Transverse colon (tissue), 4 donors: ENCODE measurements at regions not wholly inside any gene's neighbourhood (a gene's known extent, or its start where the extent isn't known, plus 50 kb on each side); places are given as distances from the start of the nearest gene placed in this dataset.

Experiments used
- EP300 ChIP-seq: sonication (generic); formaldehyde crosslinking; IDR thresholded peaks from one replicate; pipeline ENCODE4 v1.6.1; 2017; ENCODE audit warnings: antibody characterized with exemption, low read depth
- POLR2A ChIP-seq: fragments of 450-650 bp; IDR thresholded peaks from one replicate; pipeline ENCODE4 v1.6.1; 2016; ENCODE audit warnings: antibody characterized with exemption, mild to moderate bottlenecking, moderate library complexity
- POLR2AphosphoS5 ChIP-seq, 3 donors: sonication (generic); formaldehyde crosslinking; IDR thresholded peaks; one replicate each; pipeline ENCODE4 v1.6.1; 2016; ENCODE audit warnings: antibody characterized with exemption in 3 of 3
- TF ChIP-seq, protein P1 (sequence below), 5 experiments: fragments of 200-600 bp in 3 of 5; fragments of 450-650 bp in 2 of 5; sonication (generic) in 3 of 5; IDR thresholded peaks; 1 replicate in 2 of 5; 2 replicates in 3 of 5; pipeline ENCODE4 v1.5.1; 2016 to 2017; ENCODE audit warnings: antibody characterized with exemption in 5 of 5, inconsistent platforms in 3 of 5, mild to moderate bottlenecking in 2 of 5, moderate library complexity in 1 of 5

DNA sequence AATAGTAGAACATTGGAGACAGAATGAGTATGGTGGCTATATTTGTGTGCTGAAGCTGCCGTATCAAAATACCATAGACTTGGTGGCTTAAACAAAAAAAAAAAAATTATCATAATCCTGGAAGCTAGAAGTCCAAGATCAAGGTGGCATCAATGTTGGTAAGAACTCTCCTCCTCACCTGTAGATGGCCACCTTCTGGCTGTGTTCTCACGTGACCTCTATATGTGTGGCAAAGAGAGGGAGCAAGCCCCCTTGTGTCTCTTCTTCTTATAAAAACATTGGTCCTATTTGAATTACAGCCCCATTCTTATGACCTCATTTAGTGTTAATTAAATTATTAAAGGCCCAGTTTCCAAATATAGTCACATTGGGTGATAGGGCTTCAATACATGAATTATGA is 1640.9 kb upstream of the PCDH7 start:
- no peak for TF ChIP-seq POLR2AphosphoS5 (IDR thresholded peaks at IDR 0.05)
- TF ChIP-seq, protein P1, sequence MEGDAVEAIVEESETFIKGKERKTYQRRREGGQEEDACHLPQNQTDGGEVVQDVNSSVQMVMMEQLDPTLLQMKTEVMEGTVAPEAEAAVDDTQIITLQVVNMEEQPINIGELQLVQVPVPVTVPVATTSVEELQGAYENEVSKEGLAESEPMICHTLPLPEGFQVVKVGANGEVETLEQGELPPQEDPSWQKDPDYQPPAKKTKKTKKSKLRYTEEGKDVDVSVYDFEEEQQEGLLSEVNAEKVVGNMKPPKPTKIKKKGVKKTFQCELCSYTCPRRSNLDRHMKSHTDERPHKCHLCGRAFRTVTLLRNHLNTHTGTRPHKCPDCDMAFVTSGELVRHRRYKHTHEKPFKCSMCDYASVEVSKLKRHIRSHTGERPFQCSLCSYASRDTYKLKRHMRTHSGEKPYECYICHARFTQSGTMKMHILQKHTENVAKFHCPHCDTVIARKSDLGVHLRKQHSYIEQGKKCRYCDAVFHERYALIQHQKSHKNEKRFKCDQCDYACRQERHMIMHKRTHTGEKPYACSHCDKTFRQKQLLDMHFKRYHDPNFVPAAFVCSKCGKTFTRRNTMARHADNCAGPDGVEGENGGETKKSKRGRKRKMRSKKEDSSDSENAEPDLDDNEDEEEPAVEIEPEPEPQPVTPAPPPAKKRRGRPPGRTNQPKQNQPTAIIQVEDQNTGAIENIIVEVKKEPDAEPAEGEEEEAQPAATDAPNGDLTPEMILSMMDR (IDR thresholded peaks at IDR 0.05) = no peak
- no peak for TF ChIP-seq POLR2A
- no peak for TF ChIP-seq EP300
